Amniotic stem cell (primary cell): ENCODE measurements at regions not wholly inside any gene's neighbourhood (a gene's known extent, or its start where the extent isn't known, plus 50 kb on each side); places are given as distances from the start of the nearest gene placed in this dataset.
"Not testable (repeated sequence)": the region's sequence is repeated elsewhere in the genome, so short reads cannot be mapped to it uniquely, and the experiment has no call there.

Experiments used
- DNase-seq: peaks from one replicate; lab custom pipeline; 2025; lab: John Stamatoyannopoulos, UW

GRCh38 chr3:153370680-153371079 lies 208.7 kb downstream of the RAP2B start:
- no peak for DNase-seq

- DNase-seq: no peak
Measured at GRCh38 chr3:153372326-153372725, 210.3 kb downstream of the RAP2B start.

- no peak for DNase-seq
Measured at GRCh38 chr3:153373606-153374005, 211.6 kb downstream of the RAP2B start.

DNA sequence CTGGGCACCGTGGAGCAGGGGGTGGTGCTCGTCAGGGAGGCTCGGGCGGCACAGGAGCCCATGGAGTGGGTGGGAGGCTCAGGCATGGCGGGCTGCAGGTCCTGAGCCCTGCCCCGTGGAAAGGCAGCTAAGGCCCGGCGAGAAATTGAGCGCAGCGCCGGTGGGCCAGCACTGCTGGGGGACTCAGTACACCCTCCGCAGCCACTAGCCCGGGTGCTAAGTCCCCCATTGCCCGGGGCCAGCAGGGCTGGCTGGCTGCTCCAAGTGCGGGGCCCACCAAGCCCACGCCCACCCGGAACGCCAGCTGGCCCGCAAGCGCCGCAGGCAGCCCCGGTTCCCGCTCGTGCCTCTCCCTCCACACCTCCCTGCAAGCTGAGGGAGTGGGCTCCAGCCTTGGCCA lies 216.3 kb downstream of the RAP2B start:
- not testable (repeated sequence) for DNase-seq

DNA sequence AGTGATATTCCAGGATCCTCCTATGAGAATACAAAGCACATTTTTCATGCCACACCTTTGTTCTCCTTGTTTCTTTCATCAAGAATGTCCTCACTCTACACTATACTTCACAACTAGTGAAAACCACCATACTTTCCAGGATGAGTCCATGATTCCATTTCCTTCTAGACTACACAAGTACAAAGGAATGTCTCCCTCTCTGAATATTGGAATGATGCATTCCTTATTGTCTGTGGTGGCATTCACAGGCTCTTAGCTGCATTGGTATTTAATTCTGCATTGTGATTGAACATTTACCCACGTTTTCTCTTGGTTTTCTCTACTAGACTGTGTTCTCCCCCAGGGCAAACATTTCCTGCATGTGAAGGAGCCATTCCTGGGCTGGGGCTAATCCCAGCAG lies 217.5 kb downstream of the RAP2B start:
- DNase-seq: no peak

DNA sequence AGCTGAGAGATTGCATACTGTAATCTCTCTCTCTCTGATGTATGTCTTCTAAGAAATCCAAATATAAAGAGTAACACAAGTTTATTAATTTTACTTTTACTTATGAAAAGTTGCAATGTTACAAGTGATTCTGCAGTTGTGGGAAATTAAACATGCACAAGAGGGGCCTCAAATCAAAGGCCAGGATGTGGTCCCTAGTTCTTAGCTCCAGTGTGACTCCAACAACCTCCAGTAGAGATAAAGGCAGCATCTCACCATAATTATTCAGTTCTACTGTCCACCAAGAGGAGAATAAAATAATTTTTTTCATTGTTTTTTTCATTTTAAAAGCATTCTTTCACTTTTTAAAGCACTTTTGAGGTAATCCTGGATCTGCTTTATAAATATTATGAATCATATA lies 223.3 kb downstream of the RAP2B start:
- DNase-seq: no peak

DNA sequence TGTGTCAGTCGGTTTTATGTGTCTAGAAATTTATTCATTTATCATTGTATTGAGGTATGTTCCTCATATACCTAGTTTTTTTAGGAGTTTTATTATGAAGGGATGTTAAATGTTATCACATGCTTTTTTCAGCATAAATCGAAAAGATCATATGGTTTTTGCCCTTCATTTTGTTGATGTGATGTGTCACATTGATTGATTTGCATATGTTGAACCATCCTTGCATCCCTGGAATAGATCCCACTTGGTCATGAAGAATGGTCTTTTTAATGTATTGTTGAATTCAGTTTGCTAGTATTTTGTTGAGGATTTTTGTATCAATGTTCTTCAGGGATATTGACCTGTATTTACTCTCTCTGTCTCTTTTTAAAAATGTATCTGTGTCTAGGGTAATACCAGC lies 230.3 kb downstream of the RAP2B start:
- DNase-seq: no peak

GRCh38 chr3:153394017-153394416 lies 232.0 kb downstream of the RAP2B start:
- DNase-seq: no peak

DNA sequence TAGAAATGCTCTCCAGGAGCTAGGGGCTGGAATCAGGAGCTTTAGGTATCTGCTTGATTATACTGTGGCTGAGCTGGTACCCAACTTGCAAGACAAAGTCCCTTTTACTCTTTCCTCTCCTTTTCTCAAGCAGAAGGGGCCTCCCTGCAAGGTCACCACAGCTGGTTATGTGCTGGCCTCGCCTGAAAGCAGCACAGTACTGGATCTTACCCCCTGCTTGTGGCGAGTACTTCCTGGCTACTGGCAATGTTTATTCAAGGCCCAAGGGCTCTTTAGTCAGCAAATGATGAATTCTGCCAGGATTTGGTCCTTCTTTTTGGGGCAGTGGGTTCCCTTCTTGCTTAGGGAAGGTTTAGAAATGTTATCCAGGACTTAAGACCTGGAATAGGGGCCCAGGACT lies 234.6 kb downstream of the RAP2B start:
- DNase-seq: no peak

GRCh38 chr3:153397794-153398193 lies 235.8 kb downstream of the RAP2B start:
- no peak for DNase-seq

DNA sequence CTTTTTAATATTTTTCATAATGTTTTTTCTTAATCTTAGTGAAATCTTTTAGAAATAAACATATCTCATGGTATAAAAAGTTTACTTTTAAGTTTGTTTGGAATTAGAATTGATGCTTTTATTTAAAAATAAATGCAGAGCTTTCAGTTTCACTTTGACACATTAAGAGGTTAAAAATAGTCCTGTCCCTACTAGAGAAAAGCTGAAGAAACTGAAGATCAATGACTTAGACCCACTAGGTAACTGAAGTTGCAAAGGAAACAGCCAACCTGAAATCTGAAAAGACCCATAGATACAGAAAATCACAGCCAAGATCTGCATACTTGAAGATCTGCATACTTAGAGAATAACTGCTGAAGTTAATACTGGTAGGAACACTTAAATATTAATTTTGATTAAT lies 237.6 kb downstream of the RAP2B start:
- DNase-seq: no peak

- DNase-seq: no peak
Measured at GRCh38 chr3:153400641-153401040, 238.6 kb downstream of the RAP2B start.

DNA sequence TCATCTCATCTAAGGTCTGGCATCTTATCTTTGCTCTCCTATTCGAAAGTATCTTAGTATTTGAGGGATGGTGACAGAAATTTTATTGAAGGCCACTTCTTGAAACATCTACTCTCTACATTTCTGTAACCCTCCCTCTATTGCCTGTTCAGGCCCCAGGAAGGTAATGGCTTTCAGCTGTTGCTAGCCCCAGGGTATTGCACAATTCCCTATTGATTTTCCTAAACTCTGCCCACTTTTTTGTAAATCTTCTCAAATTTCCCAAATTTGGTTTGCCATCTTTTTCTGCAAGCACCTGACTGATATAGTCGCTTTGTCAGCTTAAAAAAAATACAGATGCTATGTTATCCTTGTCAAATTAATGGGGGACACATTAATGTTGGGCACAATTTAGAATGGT lies 242.1 kb downstream of the RAP2B start:
- DNase-seq: no peak

DNA sequence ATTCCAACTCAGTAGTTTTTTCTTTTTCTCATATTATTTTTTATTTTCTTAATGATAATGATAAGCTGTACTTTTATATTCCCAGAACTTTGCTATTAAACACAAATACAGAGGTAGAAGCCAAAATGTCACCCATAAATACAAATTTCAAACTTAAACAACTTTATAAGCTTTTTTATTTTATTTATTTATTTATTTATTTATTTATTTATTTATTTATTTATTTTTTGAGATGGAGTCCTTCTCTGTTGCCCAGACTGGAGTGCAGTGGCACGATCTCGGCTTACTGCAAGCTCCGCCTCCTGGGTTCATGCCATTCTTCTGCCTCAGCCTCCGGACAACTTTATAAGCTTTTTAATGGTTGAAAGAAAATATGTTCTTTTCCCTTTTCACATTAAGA lies 243.3 kb downstream of the RAP2B start:
- not testable (repeated sequence) for DNase-seq

- DNase-seq: no peak
Measured at GRCh38 chr3:153410517-153410916, 248.5 kb downstream of the RAP2B start.

- no peak for DNase-seq
Measured at GRCh38 chr3:153414982-153415381, 253.0 kb downstream of the RAP2B start.

GRCh38 chr3:153422314-153422713 lies 260.3 kb downstream of the RAP2B start:
- DNase-seq: no peak

DNA sequence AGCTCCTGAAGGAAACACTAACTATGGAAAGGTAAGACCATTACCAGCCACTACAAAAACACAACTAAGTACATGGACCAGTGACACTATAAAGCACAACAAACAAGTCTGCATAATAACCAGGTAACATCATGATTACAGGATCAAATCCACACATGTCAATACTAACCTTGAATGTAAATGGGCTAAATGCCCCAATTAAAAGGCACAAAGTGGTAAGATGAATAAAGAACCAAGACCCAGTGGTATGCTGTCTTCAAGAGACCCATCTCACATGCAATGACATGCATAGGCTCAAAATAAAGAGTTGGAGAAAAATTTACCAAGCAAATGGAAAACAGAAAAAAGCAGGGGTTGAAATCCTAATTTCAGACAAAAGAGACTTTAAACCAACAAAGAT lies 261.8 kb downstream of the RAP2B start:
- not testable (repeated sequence) for DNase-seq

DNA sequence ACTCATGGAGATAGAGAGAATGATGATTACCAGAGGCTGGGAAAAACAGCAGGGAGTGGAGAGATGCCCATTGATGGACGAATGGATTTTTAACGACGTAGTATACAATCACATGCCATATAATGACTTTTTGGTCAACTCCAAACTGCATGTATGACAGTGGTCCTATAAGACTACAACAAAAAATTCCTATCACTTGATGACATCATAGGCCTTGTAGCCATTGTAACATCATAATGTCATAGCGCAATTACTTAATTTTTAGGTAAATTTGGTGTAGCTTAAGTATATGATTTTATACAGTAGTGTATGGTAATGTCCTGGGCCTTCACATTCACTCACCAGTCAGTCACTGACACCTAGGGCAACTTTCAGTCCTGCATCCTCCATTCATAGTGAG lies 264.3 kb downstream of the RAP2B start:
- no peak for DNase-seq

- DNase-seq: no peak
Measured at GRCh38 chr3:153426803-153427202, 264.8 kb downstream of the RAP2B start.

- no peak for DNase-seq
Measured at GRCh38 chr3:153429821-153430220, 267.8 kb downstream of the RAP2B start.

GRCh38 chr3:153431076-153431475 lies 269.1 kb downstream of the RAP2B start:
- no peak for DNase-seq

DNA sequence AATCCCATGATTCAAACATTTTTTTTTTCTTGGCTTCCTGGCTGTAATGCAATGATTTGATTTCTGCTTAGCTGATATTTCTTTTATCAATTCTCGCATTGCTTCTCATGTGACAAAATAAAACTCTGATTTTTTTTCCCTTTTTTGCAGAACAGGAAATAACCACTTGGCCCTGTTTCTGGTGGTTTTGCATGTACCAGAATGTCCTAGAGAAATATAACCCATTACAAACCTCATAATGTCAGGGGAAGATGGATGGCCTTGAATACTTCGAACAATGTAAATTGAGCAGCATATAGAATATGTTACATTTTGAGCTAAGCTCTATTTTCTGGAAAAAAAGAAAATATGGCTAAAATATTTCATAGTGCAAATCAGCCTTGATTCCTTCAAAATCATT lies 275.6 kb downstream of the RAP2B start:
- DNase-seq: no peak

DNA sequence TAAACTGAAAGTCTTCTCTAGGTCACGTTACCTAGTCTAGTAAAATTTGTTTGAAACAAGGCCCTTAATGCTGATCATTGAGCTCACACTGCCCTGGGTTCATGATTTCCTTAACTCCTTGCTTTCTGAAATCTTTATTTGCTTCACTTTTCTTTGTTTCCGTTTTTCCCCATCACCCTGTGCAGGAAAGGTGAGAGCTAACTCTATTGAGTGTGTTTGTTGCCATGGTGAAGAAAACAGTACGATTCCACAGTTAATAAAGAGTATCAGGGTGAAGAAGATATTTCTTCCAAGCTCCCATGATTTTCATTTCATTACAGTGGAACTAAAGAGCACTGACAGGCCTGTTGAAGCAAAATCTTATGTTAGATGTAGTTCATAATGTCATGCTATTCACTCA lies 276.2 kb downstream of the RAP2B start:
- DNase-seq: no peak

- no peak for DNase-seq
Measured at GRCh38 chr3:153439780-153440179, 277.8 kb downstream of the RAP2B start.
